Heart left ventricle (tissue), 16 donors: ENCODE measurements at regions not wholly inside any gene's neighbourhood (a gene's known extent, or its start where the extent isn't known, plus 50 kb on each side); places are given as distances from the start of the nearest gene placed in this dataset.
A peak's percentile ranks its signal among the peaks of the same experiment; 100 is the strongest.

Experiments
- ATAC-seq, 4 donors: fragments of 200-7000 bp; cut with Tn5 transposase; one replicate each; pipeline ENCODE4 v1.9.1; 2020 to 2022; ENCODE audit warnings: moderate library complexity in 4 of 4, mild to moderate bottlenecking in 3 of 4, moderate number of reproducible peaks in 1 of 4
- DNase-seq, 5 donors: peaks; one replicate each; pipeline ENCODE4 v3.0.0-alpha.2; 2020
- H3K27ac ChIP-seq, 12 donors: fragments of 200-600 bp; sonication (generic) in 4 of 12; one replicate each; pipeline versions ENCODE4 v1.5.0 to v1.8.0; 2016 to 2022; ENCODE audit warnings: mild to moderate bottlenecking in 2 of 12
- H3K27me3 ChIP-seq, 9 donors: fragments of 200-600 bp; sonication (generic) in 2 of 9; one replicate each; pipeline versions ENCODE4 v1.5.1 to v1.8.0; 2016 to 2022; ENCODE audit warnings: mild to moderate bottlenecking in 3 of 9
- H3K36me3 ChIP-seq, 9 donors: fragments of 200-600 bp; sonication (generic) in 2 of 9; one replicate each; pipeline versions ENCODE4 v1.5.0 to v1.8.0; 2018 to 2022; ENCODE audit warnings: mild to moderate bottlenecking in 2 of 9
- H3K4me1 ChIP-seq, 12 donors: fragments of 200-600 bp; sonication (generic) in 4 of 12; one replicate each; pipeline versions ENCODE4 v1.5.0 to v1.8.0; 2016 to 2022; ENCODE audit warnings: mild to moderate bottlenecking in 3 of 12
- H3K4me3 ChIP-seq, 12 donors: fragments of 200-600 bp; sonication (generic) in 4 of 12; one replicate each; pipeline versions ENCODE4 v1.5.0 to v1.8.0; 2017 to 2022; ENCODE audit warnings: mild to moderate bottlenecking in 9 of 12, moderate library complexity in 4 of 12
- H3K9me3 ChIP-seq, 12 donors: fragments of 200-600 bp; sonication (generic) in 4 of 12; one replicate each; pipeline versions ENCODE4 v1.5.0 to v1.8.0; 2016 to 2022; ENCODE audit warnings: mild to moderate bottlenecking in 1 of 12
- POLR2A ChIP-seq, 2 donors: fragments of 450-650 bp; IDR thresholded peaks; one replicate each; pipeline ENCODE4 v1.6.1; 2017; ENCODE audit warnings: antibody characterized with exemption in 2 of 2, mild to moderate bottlenecking in 2 of 2, moderate library complexity in 2 of 2
- WGBS, 4 donors: extraction: QIAGEN DNeasy Blood & Tissue Kit in 2 of 4; methylation state at CpG; one replicate each; pipeline versions ENCODE4 v1.1.5 to v1.1.7; 2013 to 2018; 5-methylcytosine and 5-hydroxymethylcytosine counted together
- intact Hi-C, 10 donors: fragments of 100-400 bp; cut with DNase I; formaldehyde crosslinking; loops; one replicate each; pipeline versions ENCODE4 v1.11.1 to v1.14.2; 2022
- TF ChIP-seq, protein P1 (sequence below), 12 donors: fragments of 200-600 bp; sonication (generic) in 4 of 12; IDR thresholded peaks; one replicate each; pipeline versions ENCODE4 v1.5.0 to v1.8.0; 2018 to 2022; ENCODE audit warnings: antibody characterized with exemption in 12 of 12, mild to moderate bottlenecking in 5 of 12
- donor health status: ischemic (EF 13 %, LVEDD 7.1; RV severe dilation, severe dysfunction).
- donor health status: healthy with polysubstance abuse.
- donor health status: DM: no; HTN: yes; CAD: no.
- donor health status: DM: no; HTN: no; CAD: no.
- donor health status: ischemic (EF 25% LVEDD 6.9; RV normal size, moderate dysfunction).
- donor health status: ischemic (EF 25% LVEDD 5.7; RV mildly dilated, moderate dysfunction).
- donor health status: healthy.
- donor health status: DM: yes; HTN: yes; CAD: no.
- donor health status: ischemic (EF 35%, LVEDD 5.7; RV mildly dilated, moderate dysfunction).
- donor health status: nonischemic (EF 11% LVEDD 7.7; RV severe dilation, severe dysfunction).
- donor health status: DM: yes; HTN: yes; CAD: no.
- donor health status: PGD.
- donor health status: ischemic (EF 29% LVEDD 5.4; RV normal size, mild dysfunction).
- donor health status: nonischemic (EF 23%, LVEDD 6.1; RV moderate dilation, normal function).

DNA sequence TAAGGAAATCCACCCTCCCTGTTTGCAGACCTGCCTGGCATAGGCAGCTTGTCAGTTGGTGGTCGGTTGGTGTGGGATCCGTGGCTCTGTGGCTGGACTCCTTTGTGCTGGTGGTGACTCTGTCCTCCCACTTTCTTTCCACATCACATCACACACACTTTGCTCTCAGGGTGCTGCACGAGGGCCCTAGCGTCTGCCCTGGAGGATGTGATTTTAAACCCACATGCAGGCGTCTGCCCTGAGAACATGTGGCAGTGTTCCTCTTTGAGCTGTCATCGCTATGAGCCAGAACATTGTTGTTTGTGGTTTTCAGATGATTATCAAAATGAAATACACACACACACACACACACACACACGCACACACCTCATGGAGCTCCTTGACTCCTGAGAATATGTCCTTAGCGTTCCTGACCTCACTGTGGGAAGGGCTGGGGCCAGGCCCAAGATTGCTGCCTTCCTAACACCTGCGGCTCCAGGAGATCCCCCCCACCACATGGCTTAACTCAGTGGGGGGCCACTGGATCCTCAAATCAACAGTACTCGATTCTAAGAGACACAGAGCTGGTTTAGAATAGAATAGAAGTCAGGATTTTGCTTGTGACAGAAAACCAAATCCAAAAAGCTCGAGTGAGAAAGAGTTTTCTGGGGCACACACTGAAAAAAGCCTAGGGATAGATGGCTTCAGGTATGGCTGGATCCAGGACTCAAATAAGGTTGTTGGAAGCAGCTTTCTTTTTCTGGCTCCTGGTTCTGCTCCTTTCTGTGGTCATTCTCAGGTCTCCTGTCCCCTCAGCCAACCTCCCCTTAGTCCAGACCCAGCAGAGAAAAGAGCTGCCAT is 54.8 kb downstream of the RTP5 start:
- H3K36me3 ChIP-seq: no peaks in the 10 kb centered on the region
- no peak overlapping the region for H3K27ac ChIP-seq
- H3K9me3 ChIP-seq: no peaks in the 10 kb centered on the region
- ATAC-seq (no peak), DNase-seq (no peak)
- WGBS, 4 donors: 59 to 73% (median 68%) methylated on average over 11 of the region's 11 CpGs
- no peaks in the 10 kb centered on the region for H3K27me3 ChIP-seq
- TF ChIP-seq POLR2A (IDR thresholded peaks at IDR 0.05): no peak
- TF ChIP-seq, protein P1, sequence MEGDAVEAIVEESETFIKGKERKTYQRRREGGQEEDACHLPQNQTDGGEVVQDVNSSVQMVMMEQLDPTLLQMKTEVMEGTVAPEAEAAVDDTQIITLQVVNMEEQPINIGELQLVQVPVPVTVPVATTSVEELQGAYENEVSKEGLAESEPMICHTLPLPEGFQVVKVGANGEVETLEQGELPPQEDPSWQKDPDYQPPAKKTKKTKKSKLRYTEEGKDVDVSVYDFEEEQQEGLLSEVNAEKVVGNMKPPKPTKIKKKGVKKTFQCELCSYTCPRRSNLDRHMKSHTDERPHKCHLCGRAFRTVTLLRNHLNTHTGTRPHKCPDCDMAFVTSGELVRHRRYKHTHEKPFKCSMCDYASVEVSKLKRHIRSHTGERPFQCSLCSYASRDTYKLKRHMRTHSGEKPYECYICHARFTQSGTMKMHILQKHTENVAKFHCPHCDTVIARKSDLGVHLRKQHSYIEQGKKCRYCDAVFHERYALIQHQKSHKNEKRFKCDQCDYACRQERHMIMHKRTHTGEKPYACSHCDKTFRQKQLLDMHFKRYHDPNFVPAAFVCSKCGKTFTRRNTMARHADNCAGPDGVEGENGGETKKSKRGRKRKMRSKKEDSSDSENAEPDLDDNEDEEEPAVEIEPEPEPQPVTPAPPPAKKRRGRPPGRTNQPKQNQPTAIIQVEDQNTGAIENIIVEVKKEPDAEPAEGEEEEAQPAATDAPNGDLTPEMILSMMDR (IDR thresholded peaks at IDR 0.05): no peak
- H3K4me3 ChIP-seq: no peak overlapping the region
- intact Hi-C loops: no loop called here
- H3K4me1 ChIP-seq: no peaks in the 10 kb centered on the region

DNA sequence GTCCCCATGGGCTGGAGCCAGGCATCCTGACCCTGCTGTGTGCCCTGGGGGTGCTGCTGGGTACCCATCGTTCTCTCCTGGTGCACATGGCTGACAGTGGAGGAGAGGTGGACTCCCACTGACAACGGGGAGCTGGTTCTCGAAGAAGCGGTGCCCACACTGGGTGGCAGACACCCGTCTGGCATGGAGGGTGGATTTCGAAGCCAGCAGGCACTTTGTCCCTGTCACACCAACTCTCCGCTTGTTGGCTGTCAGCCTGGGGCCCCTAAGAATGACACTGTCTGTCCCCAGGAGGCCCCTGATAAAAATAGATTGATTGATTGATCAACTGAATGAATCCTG is 55.4 kb downstream of the RTP5 start:
- no peak overlapping the region for H3K4me3 ChIP-seq
- peaks cover 0 to 6% (median 0%) of the 10 kb centered on the region in 9 donors for H3K27me3 ChIP-seq
- H3K27ac ChIP-seq: no peak overlapping the region
- intact Hi-C loops: no loop called here
- no peaks in the 10 kb centered on the region for H3K9me3 ChIP-seq
- 75 to 89% (median 85%) methylated on average over 7 of the region's 7 CpGs for WGBS, 4 donors
- H3K4me1 ChIP-seq: no peaks in the 10 kb centered on the region
- TF ChIP-seq, protein P1 (IDR thresholded peaks at IDR 0.05): no peak
- no peak for TF ChIP-seq POLR2A (IDR thresholded peaks at IDR 0.05)
- DNase-seq (no peak), ATAC-seq (no peak)
- no peaks in the 10 kb centered on the region for H3K36me3 ChIP-seq

DNA sequence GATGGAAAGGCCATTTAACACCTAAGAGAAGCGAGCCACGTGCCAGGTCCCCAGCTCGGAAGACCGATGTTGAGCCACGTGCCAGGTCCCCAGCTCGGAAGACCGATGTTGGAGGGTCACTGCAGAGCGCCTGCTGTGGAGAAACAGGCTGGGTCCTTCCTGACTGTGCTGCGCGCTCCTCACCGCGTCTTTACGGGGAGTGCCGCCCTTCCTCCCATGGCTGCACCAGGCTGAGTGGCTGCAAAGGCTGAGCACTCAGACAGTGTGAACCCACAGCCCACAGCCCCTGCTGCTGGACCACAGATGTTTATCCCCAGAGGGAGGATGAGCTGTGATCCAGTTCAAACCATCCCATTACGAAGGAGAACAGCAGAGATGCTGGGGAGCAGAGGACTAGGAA is 55.7 kb downstream of the RTP5 start:
- Histone ChIP-seq H3K4me1 (no peaks in the 10 kb centered on the region), H3K27me3 (peaks cover 0 to 10% (median 0%) of the 10 kb centered on the region in 9 donors), H3K36me3 (no peaks in the 10 kb centered on the region), H3K9me3 (no peaks in the 10 kb centered on the region), H3K27ac (no peak overlapping the region), H3K4me3 (no peak overlapping the region)
- ATAC-seq: peak in 1 of 4 donors; percentile 36
- intact Hi-C loops: no loop called here
- TF ChIP-seq, protein P1 (IDR thresholded peaks at IDR 0.05): no peak
- TF ChIP-seq POLR2A (IDR thresholded peaks at IDR 0.05): no peak
- WGBS, 4 donors: 77 to 91% (median 85%) methylated on average over 5 to 15 of the region's 15 CpGs
- no peak for DNase-seq

DNA sequence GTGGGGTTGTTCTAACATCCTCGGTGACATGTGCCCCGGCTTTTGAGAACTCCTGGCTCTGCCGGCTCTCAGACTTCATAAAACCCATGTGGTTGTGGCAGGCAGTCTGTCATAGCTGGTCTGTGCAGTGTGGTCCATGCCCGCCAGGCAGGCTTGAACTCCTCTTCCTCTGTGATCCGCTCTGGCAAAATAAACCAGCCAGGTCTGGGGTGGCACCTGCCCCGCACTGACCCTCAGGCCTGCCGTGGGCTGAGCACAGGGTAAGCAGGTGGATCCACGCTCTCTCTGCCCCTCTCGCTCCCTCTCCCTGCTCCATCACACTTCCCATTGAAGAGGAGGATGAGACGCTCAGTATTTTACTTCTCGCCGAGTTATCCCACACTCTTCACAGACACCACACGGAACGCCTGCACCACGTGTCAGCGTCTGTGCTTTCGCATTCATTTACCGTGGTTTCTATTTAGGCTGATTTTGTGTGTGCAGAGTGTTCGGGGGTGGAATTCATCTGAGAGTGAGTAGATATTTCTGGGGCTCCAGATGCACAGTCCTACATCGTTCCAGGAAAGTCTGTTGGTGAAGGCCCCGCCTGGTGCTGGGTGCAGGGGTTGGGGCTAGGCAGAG is 56.4 kb downstream of the RTP5 start:
- no peaks in the 10 kb centered on the region for H3K9me3 ChIP-seq
- H3K27ac ChIP-seq: no peak overlapping the region
- H3K4me3 ChIP-seq: no peak overlapping the region
- no peaks in the 10 kb centered on the region for H3K4me1 ChIP-seq
- DNase-seq: no peak
- no peaks in the 10 kb centered on the region for H3K36me3 ChIP-seq
- 71 to 76% (median 75%) methylated on average over 21 of the region's 21 CpGs for WGBS, 4 donors
- H3K27me3 ChIP-seq: peaks cover 0 to 11% (median 0%) of the 10 kb centered on the region in 9 donors
- no peak for ATAC-seq
- TF ChIP-seq POLR2A (IDR thresholded peaks at IDR 0.05): no peak
- TF ChIP-seq, protein P1 (IDR thresholded peaks at IDR 0.05): no peak
- intact Hi-C loops: no loop called here
